ENCODE measurements at regions not wholly inside any gene's neighbourhood (a gene's known extent, or its start where the extent isn't known, plus 50 kb on each side); places are given as distances from the start of the nearest gene placed in this dataset.

DNA sequence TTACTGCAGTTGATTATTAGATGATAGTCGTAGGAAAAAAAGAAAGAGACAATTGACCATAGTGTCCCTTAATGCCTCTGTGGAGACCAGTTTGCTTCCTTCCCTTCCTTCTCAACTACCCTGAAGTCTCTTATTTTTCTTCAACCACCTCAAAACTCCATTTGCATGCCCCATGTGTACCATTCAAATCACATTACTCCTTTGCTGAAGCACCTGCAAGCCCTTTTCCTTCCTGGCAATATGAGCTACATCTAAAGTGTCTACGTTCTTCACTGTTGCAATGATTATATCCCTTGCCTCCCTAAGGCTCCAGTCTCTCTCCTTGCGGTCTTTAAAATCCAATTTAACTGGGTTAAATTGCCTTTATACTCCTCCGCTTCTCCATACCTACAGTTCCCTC is 867.4 kb upstream of the API5 start:
- DNase-seq (ENCODE audit: low spot score): no peak
- CTCF ChIA-PET (ENCODE audit: unreplicated experiment): no interaction called here
- Histone ChIP-seq H3K27ac (ENCODE audit: low read depth, low read length, poor library complexity, severe bottlenecking) (no peak overlapping the region), H3K36me3 (ENCODE audit: insufficient read depth, low read length) (no peaks in the 10 kb centered on the region), H3K4me1 (ENCODE audit: insufficient read depth, low read length, poor library complexity, severe bottlenecking) (no peaks in the 10 kb centered on the region), H3K4me3 (ENCODE audit: low read depth, low read length, poor library complexity, severe bottlenecking) (no peak overlapping the region), H3K4me2 (ENCODE audit: low read length) (no peak overlapping the region), H3K79me2 (ENCODE audit: insufficient read depth, low read depth, low read length) (no peaks in the 10 kb centered on the region), H2AFZ (ENCODE audit: low read length) (no peak overlapping the region), H3K9me3 (ENCODE audit: low read length) (no peaks in the 10 kb centered on the region), H4K20me1 (ENCODE audit: insufficient read depth, low read length) (no peaks in the 10 kb centered on the region), H3K9me2 (ENCODE audit: insufficient read depth, low read length) (no peaks in the 10 kb centered on the region)
- intact Hi-C loops (cut with micrococcal nuclease; ENCODE audit: unreplicated experiment): no loop called here
- no TSS peak for BruUV-seq (replicated peaks)
- POLR2A ChIA-PET: no interaction called here
- no peak for TF ChIP-seq EZH2phosphoT487 (IDR thresholded peaks at IDR 0.05; ENCODE audit: borderline replicate concordance, low read depth, low read length)
- TF ChIP-seq, protein P1, sequence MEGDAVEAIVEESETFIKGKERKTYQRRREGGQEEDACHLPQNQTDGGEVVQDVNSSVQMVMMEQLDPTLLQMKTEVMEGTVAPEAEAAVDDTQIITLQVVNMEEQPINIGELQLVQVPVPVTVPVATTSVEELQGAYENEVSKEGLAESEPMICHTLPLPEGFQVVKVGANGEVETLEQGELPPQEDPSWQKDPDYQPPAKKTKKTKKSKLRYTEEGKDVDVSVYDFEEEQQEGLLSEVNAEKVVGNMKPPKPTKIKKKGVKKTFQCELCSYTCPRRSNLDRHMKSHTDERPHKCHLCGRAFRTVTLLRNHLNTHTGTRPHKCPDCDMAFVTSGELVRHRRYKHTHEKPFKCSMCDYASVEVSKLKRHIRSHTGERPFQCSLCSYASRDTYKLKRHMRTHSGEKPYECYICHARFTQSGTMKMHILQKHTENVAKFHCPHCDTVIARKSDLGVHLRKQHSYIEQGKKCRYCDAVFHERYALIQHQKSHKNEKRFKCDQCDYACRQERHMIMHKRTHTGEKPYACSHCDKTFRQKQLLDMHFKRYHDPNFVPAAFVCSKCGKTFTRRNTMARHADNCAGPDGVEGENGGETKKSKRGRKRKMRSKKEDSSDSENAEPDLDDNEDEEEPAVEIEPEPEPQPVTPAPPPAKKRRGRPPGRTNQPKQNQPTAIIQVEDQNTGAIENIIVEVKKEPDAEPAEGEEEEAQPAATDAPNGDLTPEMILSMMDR (conservative IDR thresholded peaks at IDR 0.05; ENCODE audit: low read length): no peak

DNA sequence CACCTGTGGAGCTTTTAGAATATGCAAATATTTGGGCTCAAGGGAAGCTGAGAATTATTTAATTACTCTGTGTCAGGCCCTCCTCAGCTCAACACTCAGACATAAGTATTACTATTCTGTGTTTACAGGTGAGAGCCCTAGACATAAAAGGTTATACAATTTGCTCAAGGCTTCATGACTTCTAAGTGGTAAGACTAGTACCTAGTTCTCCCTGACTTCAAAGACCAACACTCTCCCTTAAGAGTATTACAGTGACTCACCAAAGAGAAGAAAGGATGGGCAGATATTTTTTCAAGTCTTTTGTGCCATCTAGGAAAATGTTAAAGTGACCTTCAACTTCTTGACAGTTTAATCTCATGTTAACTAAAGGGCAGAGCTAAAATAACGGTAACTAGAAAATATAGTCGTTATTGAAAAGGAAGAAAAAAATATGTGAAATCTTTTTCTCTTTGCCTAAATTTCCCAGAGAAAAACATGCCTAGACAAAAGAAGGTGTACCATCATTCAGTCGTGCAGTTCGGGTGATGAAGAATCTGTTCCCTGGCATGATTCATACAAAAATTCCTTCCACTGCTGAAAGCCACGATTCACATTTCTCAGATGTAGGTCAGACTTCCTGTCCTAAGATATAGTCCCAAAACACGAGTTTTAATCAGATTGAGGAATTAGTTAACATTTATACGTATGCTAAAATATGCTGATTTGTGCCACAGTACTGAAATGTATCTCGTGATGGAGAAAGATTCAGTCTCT is 849.1 kb upstream of the API5 start:
- POLR2A ChIA-PET: no interaction called here
- intact Hi-C loops (cut with micrococcal nuclease; ENCODE audit: unreplicated experiment): no loop called here
- no peaks in the 10 kb centered on the region for H3K4me1 ChIP-seq (ENCODE audit: insufficient read depth, low read length, poor library complexity, severe bottlenecking)
- H3K4me3 ChIP-seq (ENCODE audit: low read depth, low read length, poor library complexity, severe bottlenecking): no peak overlapping the region
- no peak overlapping the region for H2AFZ ChIP-seq (ENCODE audit: low read length)
- H3K27ac ChIP-seq (ENCODE audit: low read depth, low read length, poor library complexity, severe bottlenecking): no peak overlapping the region
- no peaks in the 10 kb centered on the region for H3K79me2 ChIP-seq (ENCODE audit: insufficient read depth, low read depth, low read length)
- no peaks in the 10 kb centered on the region for H3K36me3 ChIP-seq (ENCODE audit: insufficient read depth, low read length)
- DNase-seq (ENCODE audit: low spot score): no peak
- H3K9me3 ChIP-seq (ENCODE audit: low read length): no peaks in the 10 kb centered on the region
- CTCF ChIA-PET (ENCODE audit: unreplicated experiment): no interaction called here
- TF ChIP-seq, protein P1 (conservative IDR thresholded peaks at IDR 0.05; ENCODE audit: low read length): no peak
- TF ChIP-seq EZH2phosphoT487 (IDR thresholded peaks at IDR 0.05; ENCODE audit: borderline replicate concordance, low read depth, low read length): no peak
- H3K4me2 ChIP-seq (ENCODE audit: low read length): no peak overlapping the region
- no TSS peak for BruUV-seq (replicated peaks)
- no peaks in the 10 kb centered on the region for H3K9me2 ChIP-seq (ENCODE audit: insufficient read depth, low read length)
- H4K20me1 ChIP-seq (ENCODE audit: insufficient read depth, low read length): no peaks in the 10 kb centered on the region

DNA sequence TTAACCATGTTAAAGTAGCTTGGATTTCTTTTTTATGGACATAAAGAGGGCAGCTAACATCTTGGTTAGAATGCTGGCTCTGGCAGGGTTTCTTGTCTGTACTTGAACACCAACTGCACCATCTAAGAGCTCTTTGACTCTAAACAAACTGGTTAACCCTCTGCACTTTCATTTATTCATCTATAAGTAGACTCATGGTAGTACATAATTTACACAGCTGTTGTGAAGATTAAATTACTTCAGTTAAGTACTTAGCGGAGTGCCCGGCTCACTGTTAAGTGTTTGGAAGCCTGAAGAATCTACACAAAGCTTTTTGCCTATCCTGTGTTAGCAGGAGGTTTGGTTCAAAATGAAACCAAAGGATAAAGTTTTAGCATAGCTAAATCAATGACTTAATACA is 846.2 kb upstream of the API5 start:
- H3K4me3 ChIP-seq (ENCODE audit: low read depth, low read length, poor library complexity, severe bottlenecking): no peak overlapping the region
- H3K4me1 ChIP-seq (ENCODE audit: insufficient read depth, low read length, poor library complexity, severe bottlenecking): no peaks in the 10 kb centered on the region
- no peaks in the 10 kb centered on the region for H3K9me2 ChIP-seq (ENCODE audit: insufficient read depth, low read length)
- no peaks in the 10 kb centered on the region for H3K79me2 ChIP-seq (ENCODE audit: insufficient read depth, low read depth, low read length)
- H3K9me3 ChIP-seq (ENCODE audit: low read length): no peaks in the 10 kb centered on the region
- H4K20me1 ChIP-seq (ENCODE audit: insufficient read depth, low read length): no peaks in the 10 kb centered on the region
- H3K36me3 ChIP-seq (ENCODE audit: insufficient read depth, low read length): no peaks in the 10 kb centered on the region
- no peak for TF ChIP-seq EZH2phosphoT487 (IDR thresholded peaks at IDR 0.05; ENCODE audit: borderline replicate concordance, low read depth, low read length)
- TF ChIP-seq, protein P1 (conservative IDR thresholded peaks at IDR 0.05; ENCODE audit: low read length): no peak
- BruUV-seq (replicated peaks): no TSS peak
- H3K27ac ChIP-seq (ENCODE audit: low read depth, low read length, poor library complexity, severe bottlenecking): no peak overlapping the region
- DNase-seq (ENCODE audit: low spot score): no peak
- ChIA-PET POLR2A (interaction anchor here (1.1 kb wide), 1 partner anchor 8 kb away, joined by 3 read pairs; no protein-coding TSS in a partner anchor), CTCF (ENCODE audit: unreplicated experiment) (no interaction called here)
- H3K4me2 ChIP-seq (ENCODE audit: low read length): no peak overlapping the region
- no peak overlapping the region for H2AFZ ChIP-seq (ENCODE audit: low read length)
- intact Hi-C loops (cut with micrococcal nuclease; ENCODE audit: unreplicated experiment): no loop called here

Data from OCI-LY7 (cell line).